ENCODE measurements at regions not wholly inside any gene's neighbourhood (a gene's known extent, or its start where the extent isn't known, plus 50 kb on each side); places are given as distances from the start of the nearest gene placed in this dataset.

DNA sequence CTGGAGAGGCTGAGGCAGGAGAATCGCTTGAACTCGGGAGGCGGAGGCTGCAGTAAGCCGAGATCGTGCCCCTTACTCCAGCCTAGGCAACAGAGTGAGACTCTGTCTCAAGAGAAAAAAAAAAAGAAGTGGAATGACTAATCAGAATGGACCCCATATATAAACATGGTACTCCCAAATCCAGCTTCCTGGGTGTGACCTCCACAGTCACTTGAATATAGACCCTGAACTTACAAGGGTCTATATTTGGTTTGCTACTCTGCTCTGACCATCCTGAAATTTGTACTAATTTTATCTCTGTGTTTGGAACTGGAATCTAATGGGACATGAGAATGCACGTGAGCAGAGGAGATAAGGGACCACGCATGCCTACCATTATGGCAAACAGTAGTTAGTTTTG lies 275.0 kb downstream of the TNS1 start:
- DNase-seq (ENCODE audit: low read depth): no peak
- TF ChIP-seq, protein P1, sequence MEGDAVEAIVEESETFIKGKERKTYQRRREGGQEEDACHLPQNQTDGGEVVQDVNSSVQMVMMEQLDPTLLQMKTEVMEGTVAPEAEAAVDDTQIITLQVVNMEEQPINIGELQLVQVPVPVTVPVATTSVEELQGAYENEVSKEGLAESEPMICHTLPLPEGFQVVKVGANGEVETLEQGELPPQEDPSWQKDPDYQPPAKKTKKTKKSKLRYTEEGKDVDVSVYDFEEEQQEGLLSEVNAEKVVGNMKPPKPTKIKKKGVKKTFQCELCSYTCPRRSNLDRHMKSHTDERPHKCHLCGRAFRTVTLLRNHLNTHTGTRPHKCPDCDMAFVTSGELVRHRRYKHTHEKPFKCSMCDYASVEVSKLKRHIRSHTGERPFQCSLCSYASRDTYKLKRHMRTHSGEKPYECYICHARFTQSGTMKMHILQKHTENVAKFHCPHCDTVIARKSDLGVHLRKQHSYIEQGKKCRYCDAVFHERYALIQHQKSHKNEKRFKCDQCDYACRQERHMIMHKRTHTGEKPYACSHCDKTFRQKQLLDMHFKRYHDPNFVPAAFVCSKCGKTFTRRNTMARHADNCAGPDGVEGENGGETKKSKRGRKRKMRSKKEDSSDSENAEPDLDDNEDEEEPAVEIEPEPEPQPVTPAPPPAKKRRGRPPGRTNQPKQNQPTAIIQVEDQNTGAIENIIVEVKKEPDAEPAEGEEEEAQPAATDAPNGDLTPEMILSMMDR (IDR thresholded peaks at IDR 0.05; ENCODE audit: control insufficient read depth, insufficient read depth, low read depth, low read length, missing control alignments): no peak

DNA sequence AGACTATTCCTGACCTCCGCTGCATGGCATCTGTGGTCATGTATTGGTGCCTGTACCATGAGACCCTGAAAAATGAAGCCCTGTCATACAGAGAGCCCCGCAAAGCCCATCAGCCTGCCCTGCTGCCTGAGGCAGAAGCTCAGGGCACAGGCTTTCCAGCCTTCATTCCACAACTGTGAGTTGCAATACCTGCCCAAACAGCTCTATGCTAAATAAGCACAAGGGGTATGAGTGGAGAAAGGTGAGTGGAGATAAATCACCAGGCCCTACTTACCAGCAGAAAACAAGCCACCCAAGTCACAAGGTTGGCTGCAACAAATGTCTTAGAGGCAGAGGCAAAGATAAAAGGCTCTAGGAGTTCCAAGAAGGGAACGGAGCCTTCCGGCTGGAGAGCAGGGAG lies 277.4 kb downstream of the TNS1 start:
- TF ChIP-seq, protein P1 (IDR thresholded peaks at IDR 0.05; ENCODE audit: control insufficient read depth, insufficient read depth, low read depth, low read length, missing control alignments): no peak
- DNase-seq (ENCODE audit: low read depth): no peak

More for the DNA sequence above, 275.0 kb downstream of the TNS1 start:
- H3K4me3 ChIP-seq (ENCODE audit: control insufficient read depth, low read depth, low read length): no peak overlapping the region

DNA sequence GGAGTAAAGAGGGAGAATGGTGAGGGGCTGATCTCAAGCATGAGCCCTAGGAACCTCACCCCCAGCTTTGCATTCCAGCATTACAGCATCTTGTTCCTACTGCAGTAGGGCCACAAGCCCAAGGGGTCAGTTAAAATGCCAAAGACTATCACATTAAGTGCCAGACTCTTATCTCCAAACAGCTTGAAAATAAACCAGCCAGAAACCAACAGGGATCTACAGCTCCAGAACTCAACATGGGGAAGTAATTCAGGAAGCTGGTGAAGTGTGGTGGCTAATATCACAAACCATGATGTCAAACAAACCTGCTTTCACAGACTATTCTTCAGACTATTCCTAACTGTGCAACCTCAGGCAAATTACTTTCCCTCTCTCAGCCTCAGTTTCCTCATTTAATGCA lies 278.3 kb downstream of the TNS1 start:
- H3K4me3 ChIP-seq (ENCODE audit: control insufficient read depth, low read depth, low read length): no peak overlapping the region
- no peak for DNase-seq (ENCODE audit: low read depth)
- TF ChIP-seq, protein P1 (IDR thresholded peaks at IDR 0.05; ENCODE audit: control insufficient read depth, insufficient read depth, low read depth, low read length, missing control alignments): no peak

More for the DNA sequence above, 277.4 kb downstream of the TNS1 start:
- no peak overlapping the region for H3K4me3 ChIP-seq (ENCODE audit: control insufficient read depth, low read depth, low read length)

DNA sequence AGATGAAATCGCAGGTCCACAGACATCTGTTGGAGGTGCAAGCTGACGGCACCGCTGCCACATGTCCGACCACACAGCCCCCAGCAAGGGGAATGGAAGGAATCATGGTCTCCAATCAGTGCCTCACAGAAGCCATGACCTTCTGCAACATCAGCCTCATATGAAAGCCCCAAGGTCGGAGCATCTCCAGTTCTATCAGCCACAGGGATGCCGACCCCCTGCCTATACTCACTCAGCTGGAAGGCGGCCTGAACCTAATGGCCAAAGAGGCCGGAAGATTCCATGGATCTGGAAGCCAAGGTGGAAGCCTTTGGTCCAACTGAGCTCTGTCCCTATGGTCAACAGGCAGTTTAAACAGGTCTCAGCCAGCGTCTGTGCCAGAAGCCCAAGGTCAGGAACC lies 278.8 kb downstream of the TNS1 start:
- H3K4me3 ChIP-seq (ENCODE audit: control insufficient read depth, low read depth, low read length): no peak overlapping the region
- DNase-seq (ENCODE audit: low read depth): no peak
- TF ChIP-seq, protein P1 (IDR thresholded peaks at IDR 0.05; ENCODE audit: control insufficient read depth, insufficient read depth, low read depth, low read length, missing control alignments): no peak

DNA sequence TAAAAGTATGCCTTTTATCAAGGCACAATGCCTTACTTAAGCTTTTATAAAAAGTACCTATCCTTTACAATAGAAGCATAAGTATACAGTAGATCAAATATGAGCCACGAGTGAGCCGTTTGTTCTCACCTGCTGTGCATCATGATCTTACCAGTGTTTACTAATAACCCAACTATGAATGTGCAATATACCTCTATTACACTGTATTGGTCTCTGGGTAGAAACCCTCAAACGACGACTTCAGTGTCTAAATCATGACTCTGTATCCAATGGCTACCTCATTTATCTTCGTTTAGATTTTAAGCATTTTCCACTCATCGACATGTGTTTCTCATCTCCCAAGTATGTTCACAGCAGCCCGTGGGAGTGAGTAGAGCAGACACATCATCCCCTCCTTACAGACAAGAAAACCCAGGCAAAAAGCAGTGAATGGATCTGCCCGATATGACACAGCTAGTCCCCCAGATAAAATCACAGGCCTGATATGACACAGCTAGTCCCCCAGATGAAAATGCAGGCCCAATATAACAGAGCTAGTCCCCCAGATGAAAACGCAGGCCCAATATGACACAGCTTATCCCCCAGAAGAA lies 279.8 kb downstream of the TNS1 start:
- DNase-seq (ENCODE audit: low read depth): peak; percentile 74
- TF ChIP-seq, protein P1 (IDR thresholded peaks at IDR 0.05; ENCODE audit: control insufficient read depth, insufficient read depth, low read depth, low read length, missing control alignments): no peak
- H3K4me3 ChIP-seq (ENCODE audit: control insufficient read depth, low read depth, low read length): no peak overlapping the region

DNA sequence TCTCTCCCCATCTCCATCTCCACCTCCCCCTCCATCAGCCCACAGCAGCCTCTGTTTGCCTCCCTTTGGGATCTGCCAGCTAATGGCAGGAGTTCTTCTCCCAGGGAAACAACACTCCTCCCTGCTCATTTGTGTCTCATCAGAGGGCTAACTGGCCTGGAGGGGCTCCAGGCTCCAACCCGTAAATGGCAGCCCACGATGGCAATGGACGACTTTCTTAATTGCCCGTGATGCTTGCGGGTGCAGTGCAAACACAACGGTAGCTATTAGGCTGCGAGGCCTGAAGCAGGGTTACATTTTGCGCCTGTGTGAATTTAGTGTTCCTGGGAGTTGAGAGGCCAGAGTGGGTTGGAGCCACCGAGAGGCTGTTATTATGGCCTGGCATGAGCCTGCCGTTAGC lies 285.1 kb downstream of the TNS1 start:
- no peak for DNase-seq (ENCODE audit: low read depth)
- TF ChIP-seq, protein P1 (IDR thresholded peaks at IDR 0.05; ENCODE audit: control insufficient read depth, insufficient read depth, low read depth, low read length, missing control alignments): no peak
- H3K4me3 ChIP-seq (ENCODE audit: control insufficient read depth, low read depth, low read length): no peak overlapping the region
